ENCODE measurements at regions not wholly inside any gene's neighbourhood (a gene's known extent, or its start where the extent isn't known, plus 50 kb on each side); places are given as distances from the start of the nearest gene placed in this dataset.

- TF ChIP-seq CTCF (IDR thresholded peaks at IDR 0.05): no peak
- no peak for TF ChIP-seq POLR2A (IDR thresholded peaks at IDR 0.05)
These were observed 2114.6 kb upstream of the PIK3C3 start for GRCh38 chr18:39840406-39840805.

Data from Peyer's patch (tissue), 4 donors.